GM19193 (cell line): ENCODE measurements at regions not wholly inside any gene's neighbourhood (a gene's known extent, or its start where the extent isn't known, plus 50 kb on each side); places are given as distances from the start of the nearest gene placed in this dataset.

Experiments
- POLR2A ChIP-seq: IDR thresholded peaks from 4 replicates; pipeline ENCODE4 v1.6.1; 2011; ENCODE audit not compliant: insufficient read depth, insufficient read length; ENCODE audit errors: extremely low read depth

DNA sequence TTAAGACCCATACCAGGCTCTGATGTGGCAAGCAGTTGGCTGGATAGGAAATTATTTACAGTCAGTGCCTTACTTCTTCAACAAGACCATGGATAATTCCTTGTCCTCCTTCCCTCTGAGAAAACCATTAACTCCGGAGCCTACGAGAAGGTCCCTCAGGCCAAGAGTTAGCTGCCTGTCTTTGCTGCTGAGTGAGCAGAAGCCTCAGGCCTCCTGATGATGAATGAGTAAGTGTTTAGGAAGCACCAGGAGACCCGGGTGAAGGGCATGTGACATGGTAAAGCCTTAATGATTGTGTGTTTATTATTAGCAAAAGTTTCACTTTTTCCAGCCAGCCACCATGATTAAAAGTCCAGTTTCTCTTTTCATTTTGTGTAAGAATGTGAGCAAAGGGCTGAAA is 174.9 kb upstream of the TOPAZ1 start:
- TF ChIP-seq POLR2A = no peak

DNA sequence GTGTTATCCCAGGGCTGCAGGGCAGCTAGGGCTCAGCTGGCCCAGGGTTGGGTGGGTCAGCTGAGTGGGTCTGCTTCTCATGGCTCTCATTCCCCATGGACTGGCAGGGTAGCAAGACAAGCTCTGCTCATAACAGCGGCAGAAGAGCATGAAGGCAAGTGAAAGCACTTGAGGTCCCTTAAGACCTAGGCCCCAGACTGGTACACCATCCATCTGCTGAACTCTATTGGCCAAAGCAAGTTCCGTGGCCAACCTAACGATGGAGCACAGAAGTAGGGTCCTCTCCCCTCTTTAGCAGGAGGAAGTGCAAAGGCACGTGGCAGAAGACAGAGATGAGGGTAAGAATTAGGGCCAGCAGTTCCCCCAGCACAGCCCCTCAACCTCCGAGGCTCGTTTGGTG is 174.3 kb upstream of the TOPAZ1 start:
- no peak for TF ChIP-seq POLR2A

DNA sequence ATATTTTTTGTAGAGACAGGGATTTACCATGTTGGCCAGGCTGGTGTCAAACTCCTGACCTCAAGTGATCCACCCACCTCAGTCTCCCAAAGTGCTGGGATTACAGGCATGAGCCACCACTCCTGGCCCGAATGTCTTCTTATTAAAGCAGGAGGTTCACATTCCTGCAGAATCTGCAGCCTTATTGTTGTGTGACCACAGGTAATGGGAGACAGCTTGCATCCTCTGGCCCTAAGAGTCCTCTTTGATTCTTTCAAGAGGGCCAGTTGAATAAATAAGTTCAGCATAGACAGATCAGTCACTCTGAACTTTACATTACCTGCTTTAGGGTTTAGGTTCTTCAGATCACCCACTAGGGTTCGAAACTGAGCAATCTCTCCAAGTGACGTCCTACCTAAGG is 172.9 kb upstream of the TOPAZ1 start:
- TF ChIP-seq POLR2A = no peak

DNA sequence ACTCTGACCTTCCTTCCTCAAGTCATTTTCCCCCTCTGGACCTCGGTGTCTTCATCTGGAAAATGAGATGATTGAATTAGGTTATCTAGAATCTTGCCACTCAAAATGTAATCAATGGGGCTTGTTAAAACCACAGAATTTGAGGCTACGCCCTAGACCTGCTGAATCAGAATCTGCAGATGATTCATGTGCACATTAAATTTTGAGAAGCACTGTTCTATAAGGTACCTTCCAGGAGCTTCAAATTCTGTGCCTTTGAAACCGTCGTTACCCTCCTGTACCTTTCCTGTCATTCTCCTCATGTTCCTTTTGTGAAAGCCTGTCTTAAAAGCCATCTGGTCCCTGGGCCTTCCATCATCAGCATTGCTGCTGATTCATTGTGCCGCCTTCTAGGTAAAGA is 172.4 kb upstream of the TOPAZ1 start:
- no peak for TF ChIP-seq POLR2A

DNA sequence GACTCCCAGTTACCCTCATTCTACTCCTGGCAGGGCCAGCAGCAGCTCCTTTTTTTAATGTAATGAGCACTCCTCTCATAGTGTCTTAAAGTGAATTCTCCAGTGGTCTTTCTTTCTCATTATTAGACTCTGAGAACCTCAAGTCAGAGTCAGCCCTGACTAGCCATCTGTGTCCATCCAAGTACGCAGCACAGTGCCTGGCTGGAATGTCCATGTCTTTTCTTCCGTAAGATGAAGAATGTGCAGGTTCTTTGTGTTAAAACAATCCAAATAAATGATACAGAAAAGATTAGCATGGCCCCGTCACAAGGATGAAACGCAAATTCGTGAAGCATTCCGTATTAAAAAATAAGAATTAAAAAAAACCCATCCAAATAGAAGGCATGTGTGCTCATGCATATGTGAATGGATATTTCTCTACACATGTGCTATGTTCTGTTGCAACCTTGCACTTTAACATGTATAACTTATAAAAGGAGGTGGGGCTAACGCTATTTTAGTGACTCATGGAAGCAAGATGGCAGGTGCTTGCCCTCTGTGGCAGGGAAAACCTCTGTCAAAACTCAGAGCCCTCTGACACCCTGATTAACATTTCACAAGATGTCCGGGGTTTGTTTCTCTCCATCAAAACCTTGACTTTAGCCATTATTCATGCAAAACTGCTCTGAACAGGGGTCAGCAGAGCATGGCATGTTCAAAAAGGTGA is 170.7 kb upstream of the TOPAZ1 start:
- TF ChIP-seq POLR2A = no peak

DNA sequence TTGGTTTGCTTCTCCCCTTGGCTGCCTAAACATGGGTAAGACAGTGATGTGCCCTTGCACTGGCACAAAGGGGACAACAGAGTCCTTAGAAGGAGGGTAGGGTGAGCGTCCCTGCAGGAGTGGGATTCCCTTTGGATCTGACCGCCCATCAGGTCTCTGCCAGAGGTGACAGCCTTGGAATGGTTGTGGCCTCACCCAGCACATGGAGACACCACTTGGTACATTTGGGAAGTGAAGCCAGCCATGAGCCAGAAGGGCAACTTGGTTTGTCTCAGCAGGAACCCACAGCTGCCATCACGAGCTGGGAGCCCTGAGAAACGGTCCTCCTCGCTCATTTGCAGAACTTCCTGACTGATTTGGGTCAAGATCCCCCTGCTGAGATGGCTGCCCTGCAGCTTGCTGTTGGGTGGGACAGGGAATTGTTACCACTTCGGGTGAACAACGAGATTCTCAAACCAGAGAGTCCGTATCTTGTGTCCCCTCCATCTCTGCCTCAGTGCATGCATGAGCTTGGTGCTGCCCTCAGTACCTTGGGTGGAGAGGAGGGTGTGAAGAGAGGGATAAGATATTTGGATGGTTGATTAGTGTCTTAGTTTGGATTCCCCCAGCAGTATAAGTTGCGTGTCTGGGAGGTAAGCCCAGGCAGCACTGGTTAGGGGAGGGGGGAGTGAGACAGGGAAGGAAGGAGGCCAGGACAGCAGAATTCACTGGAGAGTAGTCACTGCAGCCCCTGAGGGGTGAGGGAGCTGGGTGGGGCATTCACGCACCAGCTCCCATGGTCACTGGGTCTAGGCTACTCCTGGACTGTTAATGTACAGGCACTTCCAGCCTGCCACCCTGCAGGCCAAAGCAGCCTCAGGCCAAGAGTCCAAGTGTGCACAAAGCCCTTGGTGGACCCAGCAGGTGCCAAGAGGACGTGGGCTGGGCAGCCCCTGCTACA is 168.8 kb upstream of the TOPAZ1 start:
- TF ChIP-seq POLR2A = no peak

DNA sequence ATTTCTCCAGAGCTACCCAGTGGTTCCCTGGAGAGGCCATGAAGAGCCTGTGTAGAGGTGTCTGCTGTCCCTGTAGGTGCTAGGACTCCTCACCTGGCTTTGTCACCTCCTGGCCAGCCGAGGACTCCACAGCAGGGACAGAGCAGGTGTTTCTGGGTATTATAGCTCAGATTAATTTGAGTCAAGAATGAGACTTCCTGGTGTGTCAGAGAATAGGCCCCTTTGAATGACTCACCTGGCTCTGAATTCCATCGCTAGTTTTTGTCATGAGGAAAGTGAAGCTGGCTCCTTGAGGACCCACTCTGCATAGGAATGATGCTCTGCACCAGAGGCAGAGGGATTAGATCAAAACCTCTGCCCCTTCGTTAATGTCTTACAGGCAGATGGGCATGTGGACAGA is 167.5 kb upstream of the TOPAZ1 start:
- no peak for TF ChIP-seq POLR2A

DNA sequence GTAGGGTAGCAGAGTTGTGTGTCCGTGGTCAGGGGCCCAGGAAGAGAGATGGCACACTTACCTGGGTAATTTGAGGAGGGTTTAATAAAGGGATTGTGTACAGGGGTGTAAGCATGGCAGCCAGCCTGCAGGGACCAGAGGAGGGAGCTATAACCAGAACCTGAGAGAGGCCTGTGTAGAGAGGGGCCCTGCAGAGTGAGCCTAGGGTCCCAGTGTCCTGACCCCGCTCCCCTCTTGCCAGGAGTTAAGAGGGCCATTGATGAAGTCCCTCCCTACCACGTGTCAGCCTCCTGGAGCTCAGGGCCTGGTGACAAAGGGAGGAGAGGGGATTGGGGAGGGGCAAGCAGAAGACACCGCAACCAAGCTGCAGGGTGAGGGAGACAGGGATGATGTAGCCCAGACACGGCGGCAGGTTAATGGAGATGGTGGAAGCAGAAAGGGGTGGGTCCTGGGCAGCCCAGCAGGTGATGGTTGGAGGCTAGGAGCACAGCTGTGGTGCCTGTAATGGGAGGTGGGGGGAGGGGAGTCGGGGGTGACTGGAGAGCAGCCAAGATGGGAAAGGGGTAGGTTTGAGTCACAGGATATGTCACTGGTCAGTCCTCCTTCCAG is 165.4 kb upstream of the TOPAZ1 start:
- no peak for TF ChIP-seq POLR2A

DNA sequence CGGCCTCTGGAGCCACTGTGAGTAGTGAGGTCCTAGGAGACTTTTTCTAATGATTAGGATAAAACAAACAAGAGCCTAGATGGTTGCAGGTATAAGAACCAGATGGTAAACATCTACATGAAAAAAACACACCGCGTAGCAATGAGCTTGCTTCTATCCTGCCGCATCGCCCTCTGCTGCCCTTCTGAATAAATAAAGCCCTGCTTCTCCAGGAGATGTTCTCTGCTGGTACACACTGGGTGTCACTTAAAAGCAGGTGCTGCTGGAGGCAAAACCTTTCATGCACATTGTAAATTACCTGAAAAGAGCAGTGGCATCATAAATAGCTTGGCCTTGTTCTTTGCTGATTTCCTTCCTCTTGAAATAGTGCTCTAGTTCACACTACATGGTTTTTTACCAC is 164.4 kb upstream of the TOPAZ1 start:
- no peak for TF ChIP-seq POLR2A

DNA sequence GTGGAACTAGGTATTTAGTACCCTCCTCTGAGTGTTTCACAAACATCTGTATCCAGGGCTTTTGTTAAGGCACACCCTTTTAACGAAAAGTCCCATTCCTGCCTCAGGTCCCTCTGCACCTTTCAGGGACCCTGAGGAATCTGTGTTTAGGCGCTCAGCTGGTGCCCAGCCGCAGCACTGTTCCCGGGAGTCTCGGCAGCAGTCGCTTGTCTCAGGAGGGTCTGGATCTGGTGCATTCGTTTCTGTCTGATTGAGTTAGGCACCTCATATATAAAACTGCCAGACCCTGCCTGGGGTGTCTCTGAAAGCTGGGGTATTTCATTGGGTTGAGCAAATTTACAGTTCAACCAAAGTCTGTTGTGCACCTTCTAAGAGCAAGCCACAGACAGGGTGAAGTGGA is 162.8 kb upstream of the TOPAZ1 start:
- no peak for TF ChIP-seq POLR2A

DNA sequence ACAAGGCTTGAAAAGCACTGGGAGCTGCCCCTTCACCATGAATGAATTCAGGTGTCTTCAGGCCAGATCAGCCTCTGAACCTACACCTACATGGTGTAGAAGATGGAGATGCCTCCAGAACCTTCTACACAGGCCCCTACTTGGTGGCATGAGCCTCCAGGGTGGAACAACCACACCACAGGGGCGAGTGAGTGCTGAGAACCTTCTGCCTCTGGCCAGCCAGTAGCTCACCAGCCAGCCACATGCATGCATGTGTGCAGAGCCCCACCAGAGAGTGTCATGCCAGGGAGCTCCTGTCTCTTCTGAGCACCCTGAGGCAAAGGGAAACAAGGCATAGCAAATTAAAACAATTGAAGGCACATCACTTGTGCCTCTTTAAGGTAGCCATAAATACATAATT is 161.8 kb upstream of the TOPAZ1 start:
- no peak for TF ChIP-seq POLR2A

DNA sequence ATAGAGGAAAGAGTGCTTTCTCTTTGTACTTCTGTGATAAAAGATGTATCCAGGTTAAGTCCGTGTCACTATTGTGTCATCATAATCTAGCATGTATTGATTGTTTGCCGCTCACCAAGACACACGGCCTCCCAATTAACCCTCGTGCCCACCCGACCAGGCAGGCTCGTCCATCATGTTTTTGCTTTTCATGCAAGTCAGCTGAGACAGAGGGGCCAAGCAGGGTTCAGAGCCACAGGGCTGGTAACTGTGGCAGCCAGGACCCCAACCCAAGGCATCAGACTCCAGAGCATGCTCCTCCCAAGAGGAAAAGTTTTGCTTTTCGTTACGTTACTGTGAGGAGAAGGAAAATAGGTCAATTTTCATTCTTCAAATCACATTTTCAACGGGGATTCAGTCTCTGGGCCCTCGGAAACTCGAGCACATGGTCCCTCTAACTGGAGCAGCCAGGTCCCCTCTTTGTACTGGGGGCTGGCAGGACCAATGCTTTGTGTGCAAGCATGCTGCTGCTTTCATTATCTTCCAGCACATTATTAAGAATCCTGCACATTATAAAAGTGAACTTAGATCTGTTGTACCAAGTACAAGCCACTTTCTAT is 161.1 kb upstream of the TOPAZ1 start:
- no peak for TF ChIP-seq POLR2A

DNA sequence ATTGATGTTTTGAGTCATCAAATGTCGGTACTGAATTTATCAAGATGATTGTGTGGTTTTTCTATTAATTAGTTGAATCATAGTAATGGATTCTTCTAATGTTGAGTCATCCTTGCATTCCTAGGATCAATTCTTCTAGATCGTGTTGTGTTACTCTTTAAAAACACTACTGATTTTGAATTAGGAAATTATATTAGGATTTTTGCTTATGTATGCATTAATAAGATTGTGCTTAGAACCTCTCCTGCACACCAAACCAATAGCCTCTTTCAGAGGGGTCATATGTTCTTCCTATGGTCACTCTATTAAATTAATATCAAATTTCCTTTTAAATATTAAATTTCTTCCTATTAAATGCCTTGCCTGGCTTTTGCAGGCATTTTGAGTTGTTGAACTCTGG is 151.7 kb upstream of the TOPAZ1 start:
- TF ChIP-seq POLR2A = no peak

DNA sequence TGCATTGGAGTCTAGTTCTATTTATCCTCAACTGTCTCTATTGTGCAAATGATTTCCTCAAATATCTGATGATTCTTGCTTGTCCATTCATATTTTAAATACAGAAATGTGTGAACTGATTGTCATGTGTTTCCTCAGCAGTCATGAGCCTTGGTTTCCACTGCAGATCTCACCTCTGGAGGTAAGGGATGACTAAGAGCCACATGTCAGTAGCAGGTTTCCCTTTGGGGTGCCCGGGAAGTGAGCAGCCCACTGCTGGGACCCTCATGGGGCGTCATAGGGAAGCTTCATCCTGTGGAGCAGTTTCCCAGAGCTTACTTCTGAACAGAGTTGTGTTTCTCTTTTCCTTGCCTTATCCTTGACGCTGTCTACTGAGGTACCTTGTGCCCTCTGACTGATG is 149.2 kb upstream of the TOPAZ1 start:
- no peak for TF ChIP-seq POLR2A

DNA sequence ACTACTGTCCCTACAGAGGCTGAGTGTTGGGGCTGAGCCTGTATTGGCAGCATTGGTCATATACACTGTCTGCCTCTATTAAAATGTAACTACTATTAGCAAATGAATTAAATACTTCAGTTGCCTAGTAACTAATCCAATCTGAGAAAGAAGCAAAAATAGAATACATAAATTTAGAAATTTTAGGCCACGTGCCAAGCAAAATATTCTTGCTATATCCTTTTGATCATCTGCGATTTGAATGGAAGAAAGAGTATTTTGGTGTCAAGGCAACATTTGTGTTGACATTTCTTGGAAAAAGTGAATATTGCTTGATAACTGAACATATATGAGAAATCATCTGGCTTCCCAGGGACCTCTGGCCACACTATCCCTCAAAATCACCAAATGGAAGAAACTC is 148.2 kb upstream of the TOPAZ1 start:
- TF ChIP-seq POLR2A = no peak
